AG04450 (cell line): ENCODE measurements at regions not wholly inside any gene's neighbourhood (a gene's known extent, or its start where the extent isn't known, plus 50 kb on each side); places are given as distances from the start of the nearest gene placed in this dataset.

Experiments
- CTCF ChIA-PET: fragments of 300-600, 350-600 bp; formaldehyde crosslinking; extraction: SDS; loops from one replicate; lab custom pipeline; 2022; ENCODE audit warnings: antibody characterized with exemption, inconsistent platforms; lab: Charles Lee
- POLR2A ChIA-PET: fragments of 350-600 bp; formaldehyde crosslinking; extraction: SDS; loops from one replicate; lab custom pipeline; 2021; ENCODE audit warnings: antibody characterized with exemption, inconsistent platforms; lab: Yijun Ruan, JAX
- DNase-seq: peaks from one replicate; pipeline ENCODE4 v3.0.0-alpha.2; 2011; ENCODE audit warnings: low read depth, low spot score
- H3K27ac ChIP-seq: one replicate; pipeline ENCODE4 v1.5.1; 2012; ENCODE audit warnings: low read depth, low read length, control low read depth
- H3K27me3 ChIP-seq: one replicate; pipeline ENCODE4 v1.6.0; 2012; ENCODE audit warnings: low read length; ENCODE audit not compliant: control insufficient read depth, insufficient read depth
- H3K4me3 ChIP-seq: 2 replicates; pipeline ENCODE4 v1.5.1; 2011; ENCODE audit warnings: mild to moderate bottlenecking, low read depth, low read length, control low read depth
- H3K9me3 ChIP-seq: 2 replicates; pipeline ENCODE4 v1.5.1; 2012; ENCODE audit warnings: low read length; ENCODE audit not compliant: control insufficient read depth, insufficient read depth
- CTCF ChIP-seq: IDR thresholded peaks from 2 replicates; pipeline ENCODE4 v1.5.1; 2011; ENCODE audit warnings: low read depth, low read length, control low read depth, inconsistent platforms

GRCh38 chr17:34782271-34782670, 179.0 kb downstream of the CCT6B start:
- no peaks in the 10 kb centered on the region for H3K9me3 ChIP-seq
- POLR2A ChIA-PET, result no interaction called here
- no peaks in the 10 kb centered on the region for H3K27me3 ChIP-seq
- CTCF ChIA-PET, result no interaction called here
- H3K27ac ChIP-seq, result no peak overlapping the region
- TF ChIP-seq CTCF, result no peak
- no peak for DNase-seq
- no peak overlapping the region for H3K4me3 ChIP-seq

GRCh38 chr17:34781571-34782108, 179.6 kb downstream of the CCT6B start:
- H3K9me3 ChIP-seq, result no peaks in the 10 kb centered on the region
- DNase-seq, result no peak
- POLR2A ChIA-PET, result no interaction called here
- H3K27me3 ChIP-seq, result peaks cover under 1% of the 10 kb centered on the region
- no peak overlapping the region for H3K27ac ChIP-seq
- CTCF ChIA-PET, result no interaction called here
- TF ChIP-seq CTCF, result no peak
- H3K4me3 ChIP-seq, result no peak overlapping the region

- Histone ChIP-seq H3K27me3 (peaks cover 2% of the 10 kb centered on the region), H3K9me3 (no peaks in the 10 kb centered on the region), H3K27ac (no peak overlapping the region), H3K4me3 (no peak overlapping the region)
- DNase-seq, result no peak
- ChIA-PET CTCF (no interaction called here), POLR2A (no interaction called here)
- no peak for TF ChIP-seq CTCF
Observed at GRCh38 chr17:34781071-34781470, 180.2 kb downstream of the CCT6B start.

- Histone ChIP-seq H3K27me3 (peaks cover 2% of the 10 kb centered on the region), H3K27ac (no peak overlapping the region), H3K9me3 (no peaks in the 10 kb centered on the region), H3K4me3 (no peak overlapping the region)
- ChIA-PET CTCF (no interaction called here), POLR2A (no interaction called here)
- no peak for DNase-seq
- no peak for TF ChIP-seq CTCF
Observed at GRCh38 chr17:34780438-34780837, 180.8 kb downstream of the CCT6B start.

- H3K9me3 ChIP-seq, result no peaks in the 10 kb centered on the region
- DNase-seq, result no peak
- H3K4me3 ChIP-seq, result no peak overlapping the region
- TF ChIP-seq CTCF, result no peak
- H3K27ac ChIP-seq, result no peak overlapping the region
- CTCF ChIA-PET, result no interaction called here
- POLR2A ChIA-PET, result no interaction called here
- peaks cover 6% of the 10 kb centered on the region for H3K27me3 ChIP-seq
Observed at GRCh38 chr17:34776456-34777443, 184.5 kb downstream of the CCT6B start.
